ENCODE measurements at regions not wholly inside any gene's neighbourhood (a gene's known extent, or its start where the extent isn't known, plus 50 kb on each side); places are given as distances from the start of the nearest gene placed in this dataset.
A peak's percentile ranks its signal among the peaks of the same experiment; 100 is the strongest.

DNA sequence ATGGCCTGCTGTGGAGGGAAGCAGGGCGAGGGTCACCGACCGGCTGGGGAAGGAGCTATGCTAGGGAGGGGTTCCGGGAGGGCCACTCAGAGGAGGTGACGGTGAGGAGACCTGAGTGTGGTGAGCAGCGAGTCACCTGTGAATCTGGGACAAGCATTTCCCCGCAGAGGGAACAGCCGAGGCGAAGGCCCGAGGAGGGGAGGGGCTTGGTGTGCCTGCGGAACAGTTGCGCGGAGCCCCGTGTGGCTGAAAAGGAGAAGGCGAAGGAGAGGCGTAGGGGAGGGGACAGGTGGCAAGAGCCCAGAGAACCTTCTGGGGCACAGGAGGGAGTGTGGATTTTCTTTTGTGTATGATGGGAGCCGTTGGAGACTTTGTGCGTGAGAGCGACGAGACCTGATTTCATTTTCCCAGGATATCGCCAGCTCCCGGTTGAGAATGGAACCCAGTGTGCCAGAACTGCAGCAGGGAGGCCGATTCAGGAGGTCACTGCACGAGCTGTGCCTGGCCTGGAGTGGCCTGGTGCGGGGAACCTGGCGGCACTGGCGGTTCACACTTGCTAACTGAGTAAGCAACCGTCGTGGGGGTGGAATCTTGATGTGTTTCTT, 117.7 kb upstream of the ZNF507 start:
- no peaks in the 10 kb centered on the region for H3K79me2 ChIP-seq (ENCODE audit: control insufficient read depth in 1 of 2, insufficient read depth in 2 of 2, low read length in 2 of 2)
- H3K23ac ChIP-seq (ENCODE audit: insufficient read length), result no peak overlapping the region
- peaks cover 1 to 17% (median 12%) of the 10 kb centered on the region in 4 experiments for H3K27me3 ChIP-seq (replicated peaks in 1 of 4; ENCODE audit: control insufficient read depth in 3 of 4, extremely low read depth in 1 of 4, insufficient read depth in 3 of 4, low read length in 3 of 4)
- H3K36me3 ChIP-seq (ENCODE audit: control insufficient read depth in 2 of 4, insufficient read depth in 4 of 4, low read length in 3 of 4), result no peaks in the 10 kb centered on the region
- CTCF ChIA-PET (ENCODE audit: partially characterized antibody), result interaction anchor here (0.8 kb wide), 2 partner anchors 60 to 572 kb away, joined by 3 read pairs; no protein-coding TSS in a partner anchor
- no peak overlapping the region for H2BK20ac ChIP-seq (ENCODE audit: low read length)
- no peak overlapping the region for H2AK5ac ChIP-seq (ENCODE audit: low read depth, low read length)
- no peak overlapping the region for H3K56ac ChIP-seq (replicated peaks; ENCODE audit: insufficient read length, low read depth, low read length)
- peaks cover 9% of the 10 kb centered on the region; the same call in 1 of the 2 replicates for H3K23me2 ChIP-seq (ENCODE audit: low read depth, low read length)
- no peak overlapping the region for H2BK5ac ChIP-seq (ENCODE audit: low read depth, low read length)
- no peaks in the 10 kb centered on the region for H3K79me1 ChIP-seq (ENCODE audit: low read depth, low read length)
- POLR2A ChIA-PET (ENCODE audit: partially characterized antibody), result no interaction called here
- H3K9ac ChIP-seq (replicated peaks in 1 of 4; ENCODE audit: extremely low read depth in 1 of 4, low read depth in 3 of 4, low read length in 3 of 4), result no peak overlapping the region
- no peak overlapping the region for H4K8ac ChIP-seq (ENCODE audit: extremely low read depth, insufficient read depth, low read length)
- H2BK15ac ChIP-seq (ENCODE audit: low read length), result no peak overlapping the region
- no peak overlapping the region for H3K4ac ChIP-seq (replicated peaks; ENCODE audit: insufficient read length, low read depth, low read length)
- H3K9me3 ChIP-seq (ENCODE audit: insufficient read depth in 2 of 2, low read depth in 1 of 2, low read length in 1 of 2), result no peaks in the 10 kb centered on the region
- no peak overlapping the region for H2BK120ac ChIP-seq (replicated peaks; ENCODE audit: low read depth, low read length)
- no peak for FAIRE-seq
- DNase-seq (ENCODE audit: low read depth in 1 of 2, low spot score in 2 of 2), result peak in 1 of 2 experiments; percentile 63
- H3K4me3 ChIP-seq (ENCODE audit: extremely low read depth in 1 of 4, insufficient read depth in 2 of 4, low read depth in 3 of 4, low read length in 4 of 4), result no peak overlapping the region
- no peaks in the 10 kb centered on the region for H4K20me1 ChIP-seq (replicated peaks in 1 of 2; ENCODE audit: control insufficient read depth in 1 of 2, insufficient read depth in 2 of 2, low read length in 2 of 2)
- H2BK12ac ChIP-seq (ENCODE audit: low read depth, low read length), result peak overlapping the region; percentile 50; the same call in 1 of the 2 replicates
- H3K14ac ChIP-seq (ENCODE audit: insufficient read length), result no peak overlapping the region
- no peak overlapping the region for H3K27ac ChIP-seq (ENCODE audit: low read depth, low read length)
- H4K91ac ChIP-seq (replicated peaks; ENCODE audit: insufficient read length, low read length), result no peak overlapping the region
- peaks cover 0 to 5% (median 3%) of the 10 kb centered on the region in 4 experiments; a peak in 4 of 7 replicates for H3K4me1 ChIP-seq (replicated peaks in 1 of 4; ENCODE audit: control insufficient read depth in 3 of 4, insufficient read depth in 4 of 4, low read length in 3 of 4)
- H3K18ac ChIP-seq (ENCODE audit: extremely low read depth, low read length), result no peak overlapping the region
- TF ChIP-seq KDM1A (IDR thresholded peaks at IDR 0.05; ENCODE audit: borderline replicate concordance, low read length) (peak; percentile 89; the same call in 1 of the 2 replicates), RAD21 (IDR thresholded peaks at IDR 0.05 in 1 of 2, conservative IDR thresholded peaks at IDR 0.05 in 1 of 2; ENCODE audit: low read depth in 2 of 2, low read length in 2 of 2) (peak; percentile 26 to 36; a peak in 3 of 4 replicates), HDAC2 (IDR thresholded peaks at IDR 0.05; ENCODE audit: borderline replicate concordance in 1 of 2, low read depth in 2 of 2, low read length in 2 of 2) (0 out of 4 replicates have a peak, but pooled peaks of 1 of the 2 experiments have one; percentile 69), SIX5 (IDR thresholded peaks at IDR 0.05; ENCODE audit: low read depth, low read length) (no peak)
- TF ChIP-seq, protein P1, sequence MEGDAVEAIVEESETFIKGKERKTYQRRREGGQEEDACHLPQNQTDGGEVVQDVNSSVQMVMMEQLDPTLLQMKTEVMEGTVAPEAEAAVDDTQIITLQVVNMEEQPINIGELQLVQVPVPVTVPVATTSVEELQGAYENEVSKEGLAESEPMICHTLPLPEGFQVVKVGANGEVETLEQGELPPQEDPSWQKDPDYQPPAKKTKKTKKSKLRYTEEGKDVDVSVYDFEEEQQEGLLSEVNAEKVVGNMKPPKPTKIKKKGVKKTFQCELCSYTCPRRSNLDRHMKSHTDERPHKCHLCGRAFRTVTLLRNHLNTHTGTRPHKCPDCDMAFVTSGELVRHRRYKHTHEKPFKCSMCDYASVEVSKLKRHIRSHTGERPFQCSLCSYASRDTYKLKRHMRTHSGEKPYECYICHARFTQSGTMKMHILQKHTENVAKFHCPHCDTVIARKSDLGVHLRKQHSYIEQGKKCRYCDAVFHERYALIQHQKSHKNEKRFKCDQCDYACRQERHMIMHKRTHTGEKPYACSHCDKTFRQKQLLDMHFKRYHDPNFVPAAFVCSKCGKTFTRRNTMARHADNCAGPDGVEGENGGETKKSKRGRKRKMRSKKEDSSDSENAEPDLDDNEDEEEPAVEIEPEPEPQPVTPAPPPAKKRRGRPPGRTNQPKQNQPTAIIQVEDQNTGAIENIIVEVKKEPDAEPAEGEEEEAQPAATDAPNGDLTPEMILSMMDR (IDR thresholded peaks at IDR 0.05; ENCODE audit: control extremely low read depth in 1 of 3, insufficient read depth in 1 of 3, low read depth in 1 of 3, low read length in 3 of 3), result peak; percentile 26 to 55 (median 53); a peak in 3 of 4 replicates
- H2AFZ ChIP-seq (ENCODE audit: low read length), result 0 out of 2 replicates have a peak overlapping the region, but pooled peaks have one; percentile 25
- H3K4me2 ChIP-seq (ENCODE audit: insufficient read depth in 1 of 2, low read depth in 2 of 2, low read length in 2 of 2), result no peak overlapping the region
- WGBS, 2 experiments (ENCODE audit: extremely low coverage in 1 of 2, insufficient coverage in 1 of 2, insufficient read length in 1 of 2, insufficient replicate concordance in 2 of 2, low coverage in 1 of 2, low lambda C conversion rate in 2 of 2, missing lambda C conversion rate in 1 of 2), result 79% methylated on average over 29 of the region's 29 CpGs; no CpG with 5 or more reads in 1 of the 2 experiments
- H4K5ac ChIP-seq (ENCODE audit: insufficient read length, low read depth, low read length), result no peak overlapping the region
